ENCODE measurements at regions not wholly inside any gene's neighbourhood (a gene's known extent, or its start where the extent isn't known, plus 50 kb on each side); places are given as distances from the start of the nearest gene placed in this dataset.

- intact Hi-C loops (cut with micrococcal nuclease): no loop called here
Observed at GRCh38 chr4:58711039-58711438, 1600.9 kb upstream of the IGFBP7 start.

DNA sequence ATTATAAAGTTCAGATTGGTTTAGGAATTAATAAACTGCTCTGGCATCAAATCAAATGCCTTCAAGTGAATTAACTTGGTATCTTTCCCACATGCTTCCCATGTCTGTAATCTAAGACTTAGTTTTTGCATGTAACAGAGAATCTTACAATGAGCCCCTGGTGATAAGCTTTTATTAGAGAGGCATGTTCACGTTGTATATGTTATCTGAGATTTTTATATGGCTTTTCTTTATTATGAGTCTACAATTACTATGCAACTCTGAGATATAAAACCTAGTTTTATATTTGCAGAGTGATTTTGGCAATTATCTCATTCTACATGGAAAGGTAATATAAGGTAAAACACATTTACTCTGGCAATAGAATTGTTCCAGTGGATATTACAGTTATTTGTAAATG, 1578.4 kb upstream of the IGFBP7 start:
- intact Hi-C loops (cut with micrococcal nuclease): no loop called here

DNA sequence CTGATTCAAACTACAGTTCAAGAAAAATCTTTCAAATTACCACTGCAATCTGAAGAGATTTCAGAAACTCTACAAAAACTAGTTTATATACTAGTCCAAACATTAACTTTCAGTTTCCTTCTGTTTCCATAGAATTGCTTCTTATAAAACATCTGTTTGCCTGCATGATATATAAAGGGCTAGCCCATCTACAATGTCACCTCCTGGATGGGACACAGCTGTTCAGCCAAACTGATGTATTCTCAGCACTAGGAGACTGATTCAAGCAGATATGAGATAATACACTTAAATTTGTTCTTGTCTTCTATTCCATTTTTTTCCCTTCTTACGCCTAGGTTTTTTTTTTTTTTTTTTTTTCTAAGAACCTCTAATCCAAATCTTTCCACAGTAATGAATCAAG, 1569.7 kb upstream of the IGFBP7 start:
- intact Hi-C loops (cut with micrococcal nuclease): no loop called here

DNA sequence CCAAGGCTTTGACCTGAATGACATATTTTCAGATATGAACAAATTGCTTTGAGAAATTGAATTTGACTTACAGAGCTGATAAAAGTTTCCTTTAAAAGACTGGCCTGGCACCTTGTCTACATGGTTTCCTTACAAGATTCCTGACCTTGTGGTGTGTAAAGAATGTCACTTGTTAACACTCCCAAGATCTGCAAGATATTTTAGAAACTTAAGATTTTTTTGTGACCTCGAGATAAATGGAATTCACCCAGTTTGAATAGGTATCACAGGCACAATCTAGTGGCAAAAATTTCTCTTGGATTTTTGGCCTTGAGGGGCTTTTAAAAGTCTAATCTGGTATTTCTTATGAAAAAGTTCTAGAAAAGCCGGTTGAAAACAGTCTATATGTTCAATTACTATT, 1568.9 kb upstream of the IGFBP7 start:
- intact Hi-C loops (cut with micrococcal nuclease): no loop called here

DNA sequence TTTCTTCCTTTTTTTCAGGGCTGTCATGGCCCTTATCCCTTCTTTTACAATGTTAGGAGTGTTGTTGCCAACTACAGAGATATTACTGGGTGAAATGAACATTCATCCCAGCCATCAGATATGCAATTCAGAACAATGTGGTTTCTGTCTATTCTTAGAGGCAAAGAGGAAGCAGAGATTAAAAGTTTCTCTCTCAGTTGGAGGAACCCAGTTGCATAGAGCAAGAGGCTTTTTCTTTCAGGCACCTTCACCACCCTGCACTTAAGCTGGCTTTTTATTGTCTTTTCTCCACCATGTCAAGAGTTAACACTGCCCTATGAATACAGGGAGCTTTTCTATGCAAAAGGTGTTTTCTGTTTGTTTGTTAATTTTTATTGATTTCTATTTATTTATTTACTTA, 1559.6 kb upstream of the IGFBP7 start:
- intact Hi-C loops (cut with micrococcal nuclease): no loop called here

DNA sequence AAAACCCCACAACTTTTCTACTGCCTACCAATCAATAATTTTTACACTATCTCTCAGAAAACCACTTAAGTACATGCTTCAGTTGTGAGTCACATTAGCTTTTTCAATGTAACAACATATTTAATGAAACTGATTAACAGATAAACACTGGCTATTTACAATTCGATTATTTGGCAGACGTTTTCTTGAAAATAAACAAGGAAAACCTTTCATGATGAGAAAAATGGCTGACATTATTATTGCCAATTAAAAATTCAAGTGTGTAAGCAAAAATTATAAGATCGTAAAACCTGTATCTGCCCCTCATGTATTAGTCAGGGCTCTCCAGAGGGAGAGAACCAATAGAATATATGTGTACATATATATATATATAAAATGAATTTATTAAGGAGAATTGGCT, 1555.5 kb upstream of the IGFBP7 start:
- intact Hi-C loops (cut with micrococcal nuclease): no loop called here

DNA sequence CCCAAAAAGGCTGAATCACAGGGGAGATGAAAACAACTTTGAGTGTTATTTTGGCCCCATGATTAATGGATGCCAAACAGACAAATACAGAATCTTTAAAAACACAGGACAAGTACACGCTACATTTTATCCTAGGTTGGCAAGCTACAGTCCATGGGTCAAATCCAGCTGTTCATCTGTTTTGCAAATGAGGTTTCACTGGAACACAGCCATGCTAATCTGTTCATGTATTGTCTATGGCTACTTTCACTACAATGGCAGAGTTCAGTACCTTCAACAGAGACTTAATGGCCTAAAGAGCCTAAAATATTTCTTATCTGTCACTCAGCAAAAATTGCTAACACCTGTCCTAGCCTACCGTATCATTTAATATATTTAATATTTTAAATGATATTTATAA, 1548.5 kb upstream of the IGFBP7 start:
- intact Hi-C loops (cut with micrococcal nuclease): no loop called here

GRCh38 chr4:58653251-58653650, 1543.1 kb upstream of the IGFBP7 start:
- intact Hi-C loops (cut with micrococcal nuclease): no loop called here

GRCh38 chr4:58649226-58649625, 1539.0 kb upstream of the IGFBP7 start:
- intact Hi-C loops (cut with micrococcal nuclease): no loop called here

- intact Hi-C loops (cut with micrococcal nuclease): no loop called here
Observed at GRCh38 chr4:58646126-58646525, 1535.9 kb upstream of the IGFBP7 start.

GRCh38 chr4:58644549-58644948, 1534.4 kb upstream of the IGFBP7 start:
- intact Hi-C loops (cut with micrococcal nuclease): no loop called here

DNA sequence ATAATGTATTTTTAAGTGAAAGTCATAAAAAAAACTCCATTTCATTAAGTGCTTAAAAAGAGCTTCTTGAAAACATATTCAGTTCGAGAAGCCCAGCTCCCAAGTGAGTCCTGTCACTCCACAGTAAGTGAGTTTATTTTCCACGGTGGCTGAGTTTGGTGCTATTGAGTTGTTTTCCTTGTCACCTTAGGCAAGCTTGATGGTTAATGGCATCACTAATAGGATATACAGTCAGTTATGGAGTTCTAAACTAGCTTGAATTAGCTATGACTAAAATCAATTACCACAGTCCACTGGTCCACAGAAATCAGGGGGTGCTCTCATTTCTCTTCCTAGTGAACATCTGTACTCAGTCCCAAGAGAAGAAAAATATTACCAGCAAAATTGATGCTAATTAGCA, 1526.2 kb upstream of the IGFBP7 start:
- intact Hi-C loops (cut with micrococcal nuclease): no loop called here

DNA sequence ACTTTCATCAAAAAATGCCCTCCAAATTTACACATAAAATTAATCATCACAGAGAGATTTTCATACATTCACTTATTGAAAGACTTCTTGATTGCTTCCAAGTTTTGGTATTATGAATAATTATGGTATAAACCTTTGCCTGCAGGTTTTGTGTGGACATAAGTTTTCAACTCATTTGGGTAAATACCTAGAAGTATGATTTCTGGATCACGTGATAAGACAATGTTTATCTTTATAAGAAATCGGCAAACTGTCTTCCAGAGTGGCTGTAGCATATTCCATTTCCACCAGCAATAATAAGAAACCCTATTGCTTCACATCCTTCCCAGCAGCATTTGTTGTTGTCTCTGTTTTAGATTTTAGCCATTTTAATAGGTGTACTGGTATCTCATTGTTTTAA, 1507.0 kb upstream of the IGFBP7 start:
- intact Hi-C loops (cut with micrococcal nuclease): no loop called here

DNA sequence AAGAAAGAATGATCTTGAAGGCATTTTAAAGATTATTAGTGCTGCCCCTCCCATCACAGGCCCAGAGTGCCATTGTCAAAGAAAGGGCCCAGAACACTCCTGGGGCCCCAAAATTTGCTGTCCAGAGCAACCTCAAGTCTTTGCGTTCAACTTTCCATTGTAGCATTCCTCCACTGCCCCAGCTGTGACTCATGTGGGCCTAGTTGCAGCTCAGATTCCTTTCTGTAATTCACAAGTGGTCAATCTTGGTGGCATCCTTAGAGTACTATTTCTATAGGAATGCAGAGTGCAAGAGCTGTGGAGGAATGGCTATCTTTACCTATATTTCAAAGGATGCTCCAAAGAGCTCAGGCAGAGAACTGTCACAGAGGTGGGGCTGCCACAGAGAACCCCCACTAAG, 1500.8 kb upstream of the IGFBP7 start:
- intact Hi-C loops (cut with micrococcal nuclease): no loop called here

DNA sequence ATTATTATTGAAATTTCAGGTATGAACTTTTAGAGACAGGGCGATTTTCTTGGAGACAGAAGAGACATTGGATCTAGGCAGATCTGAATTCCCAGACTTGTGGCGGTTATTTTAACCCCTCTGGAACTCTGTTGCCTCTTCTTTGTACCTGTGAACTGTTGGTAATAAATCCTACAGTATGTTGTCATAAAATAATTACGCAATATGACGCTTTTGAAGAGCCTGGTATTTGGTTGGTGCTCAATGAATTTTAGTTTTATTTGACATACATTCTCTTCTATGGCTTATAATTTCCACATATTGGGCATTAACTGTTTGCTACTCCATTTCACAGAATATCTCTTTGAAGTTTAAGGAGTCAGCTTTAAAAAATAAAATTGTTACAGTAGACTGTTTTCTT, 1496.1 kb upstream of the IGFBP7 start:
- intact Hi-C loops (cut with micrococcal nuclease): no loop called here

- intact Hi-C loops (cut with micrococcal nuclease): no loop called here
Observed at GRCh38 chr4:58603951-58604350, 1493.8 kb upstream of the IGFBP7 start.

DNA sequence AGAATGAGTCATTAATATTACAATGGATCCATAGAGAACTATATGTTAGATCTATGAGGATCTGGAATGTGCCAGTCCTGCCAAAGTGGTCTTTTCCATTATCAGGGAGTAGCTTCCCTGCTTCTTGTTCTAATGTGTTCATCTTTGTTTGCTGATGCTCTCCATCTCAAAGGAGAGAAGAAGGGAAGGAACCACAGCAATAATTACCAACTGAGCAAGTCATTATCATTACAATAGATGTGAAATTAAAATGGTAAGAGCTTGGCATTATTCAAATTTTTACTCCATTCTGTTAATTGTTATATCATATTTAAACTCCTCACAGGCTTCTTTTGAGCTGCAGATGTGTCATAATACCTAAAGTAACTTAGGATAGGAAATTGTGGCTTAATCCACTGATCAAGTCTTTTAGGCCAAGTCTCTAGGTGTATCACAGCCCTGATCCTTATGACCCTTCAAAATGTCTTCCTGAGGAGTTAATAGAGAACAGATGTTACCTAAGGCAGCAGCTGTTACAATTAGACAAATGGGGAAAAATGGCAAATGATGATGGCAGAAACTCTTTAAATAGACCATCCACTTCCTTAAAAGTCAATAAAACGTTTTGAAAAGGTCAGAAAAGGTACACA, 1492.7 kb upstream of the IGFBP7 start:
- intact Hi-C loops (cut with micrococcal nuclease): no loop called here

DNA sequence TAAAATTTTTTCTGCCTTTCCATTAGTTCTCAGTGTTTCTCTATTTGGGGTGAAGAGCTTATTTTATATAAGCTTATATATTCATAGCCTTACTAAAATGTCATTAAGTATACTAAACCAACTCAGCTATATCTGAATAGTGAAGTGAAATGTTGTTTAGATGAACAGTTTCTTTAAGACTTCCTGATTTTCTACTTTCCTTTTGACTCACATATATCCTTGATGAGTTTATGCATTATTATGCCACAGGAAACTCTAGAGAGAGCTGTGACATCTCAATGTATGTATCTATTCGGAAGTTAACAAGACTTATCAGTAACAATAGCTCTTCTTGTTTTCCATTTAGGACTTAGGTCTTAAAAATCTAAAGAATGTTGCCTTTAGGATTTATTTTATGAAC, 1491.8 kb upstream of the IGFBP7 start:
- intact Hi-C loops (cut with micrococcal nuclease): no loop called here

GRCh38 chr4:58600290-58600689, 1490.1 kb upstream of the IGFBP7 start:
- intact Hi-C loops (cut with micrococcal nuclease): no loop called here

GRCh38 chr4:58590722-58591121, 1480.5 kb upstream of the IGFBP7 start:
- intact Hi-C loops (cut with micrococcal nuclease): no loop called here

- intact Hi-C loops (cut with micrococcal nuclease): no loop called here
Observed at GRCh38 chr4:58587856-58588255, 1477.7 kb upstream of the IGFBP7 start.

- intact Hi-C loops (cut with micrococcal nuclease): no loop called here
Observed at GRCh38 chr4:58566260-58566659, 1456.1 kb upstream of the IGFBP7 start.

DNA sequence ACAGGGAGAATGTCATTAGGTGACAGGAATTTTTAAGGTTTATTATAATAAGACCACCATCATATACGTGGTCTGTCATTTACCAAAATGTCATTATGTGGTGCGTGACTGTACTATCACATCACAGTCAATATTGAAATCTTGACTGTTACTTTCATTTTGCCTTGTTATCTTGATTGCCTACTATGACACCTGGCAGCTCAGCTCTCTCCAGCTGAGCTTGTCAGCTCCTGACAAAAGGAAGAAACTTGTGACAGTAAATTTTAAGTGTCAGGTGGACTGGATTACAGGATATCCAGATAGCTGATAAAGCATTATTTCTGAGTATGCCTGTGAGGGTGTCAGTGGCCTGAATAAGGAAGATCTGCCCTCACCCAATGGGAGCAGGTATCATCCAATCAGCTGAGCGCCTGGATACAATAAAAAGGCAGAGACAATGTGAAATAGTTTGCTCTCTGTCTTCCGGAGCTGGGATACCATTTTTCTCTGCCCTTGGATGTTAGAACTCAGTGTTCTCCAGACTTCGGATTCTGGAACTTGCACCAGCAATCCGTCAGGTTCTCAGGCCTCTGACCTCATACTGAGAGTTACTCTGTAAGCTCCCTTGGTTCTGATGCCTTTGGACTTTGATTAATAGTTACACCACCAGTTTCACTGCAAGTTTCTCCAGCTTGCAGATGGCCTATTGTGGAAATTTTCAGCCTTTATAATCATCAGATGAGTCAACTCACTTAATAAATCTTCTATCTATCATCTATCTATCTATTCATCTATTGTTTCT, 1454.7 kb upstream of the IGFBP7 start:
- intact Hi-C loops (cut with micrococcal nuclease): no loop called here

Measured in T-helper 2 cell treated with Interferon-gamma antibody and Interleukin-4, amounts not matched to agents 100 ng/mL and 5 ng/mL, for 36 hours (primary cell).